Hepatocyte (in vitro differentiated cells): ENCODE measurements at regions not wholly inside any gene's neighbourhood (a gene's known extent, or its start where the extent isn't known, plus 50 kb on each side); places are given as distances from the start of the nearest gene placed in this dataset.
"Not testable (repeated sequence)": the region's sequence is repeated elsewhere in the genome, so short reads cannot be mapped to it uniquely, and the experiment has no call there.

ENCODE experiments used
- DNase-seq: peaks from one replicate; pipeline ENCODE4 v3.0.0-alpha.2; 2016; ENCODE audit warnings: low spot score
- H2AFZ ChIP-seq: fragments of 200-600 bp; sonication (generic); 2 replicates; pipeline ENCODE4 v1.6.0; 2016; ENCODE audit warnings: antibody characterized with exemption, mild to moderate bottlenecking
- H3K27ac ChIP-seq: fragments of 200-600 bp; sonication (generic); 2 replicates; pipeline ENCODE4 v1.5.1; 2016; ENCODE audit warnings: mild to moderate bottlenecking
- H3K27me3 ChIP-seq: fragments of 200-600 bp; sonication (generic); 2 replicates; pipeline ENCODE4 v1.6.1; 2016
- H3K36me3 ChIP-seq: fragments of 200-600 bp; sonication (generic); replicated peaks from 2 replicates; pipeline ENCODE4 v1.5.1; 2016; ENCODE audit warnings: low read depth; ENCODE audit not compliant: insufficient read depth
- H3K4me1 ChIP-seq: fragments of 200-600 bp; sonication (generic); 2 replicates; pipeline ENCODE4 v1.5.1; 2016; ENCODE audit warnings: mild to moderate bottlenecking, moderate library complexity; ENCODE audit not compliant: insufficient read depth
- H3K4me2 ChIP-seq: fragments of 200-600 bp; sonication (generic); 2 replicates; pipeline ENCODE4 v1.6.0; 2016
- H3K4me3 ChIP-seq: fragments of 200-600 bp; sonication (generic); 2 replicates; pipeline ENCODE4 v1.5.1; 2016; ENCODE audit warnings: mild to moderate bottlenecking
- H3K79me2 ChIP-seq: fragments of 200-600 bp; sonication (generic); 2 replicates; pipeline ENCODE4 v1.6.0; 2017; ENCODE audit warnings: mild to moderate bottlenecking
- H3K9me2 ChIP-seq: fragments of 200-600 bp; sonication (generic); replicated peaks from 2 replicates; pipeline ENCODE4 v1.6.0; 2017; ENCODE audit warnings: mild to moderate bottlenecking; ENCODE audit not compliant: insufficient read depth
- H3K9me3 ChIP-seq: fragments of 200-600 bp; sonication (generic); 2 replicates; pipeline ENCODE4 v1.5.1; 2016; ENCODE audit warnings: low read depth, mild to moderate bottlenecking
- H4K20me1 ChIP-seq: fragments of 200-600 bp; sonication (generic); 2 replicates; pipeline ENCODE4 v1.6.0; 2016; ENCODE audit warnings: mild to moderate bottlenecking; ENCODE audit not compliant: insufficient read depth, poor library complexity, severe bottlenecking
- EZH2 ChIP-seq: fragments of 200-600 bp; sonication (generic); IDR thresholded peaks from 2 replicates; pipeline ENCODE4 v1.6.1; 2016; ENCODE audit warnings: antibody characterized with exemption, mild to moderate bottlenecking, borderline replicate concordance
- EZH2phosphoT487 ChIP-seq: fragments of 200-600 bp; sonication (generic); IDR thresholded peaks from one replicate; pipeline ENCODE4 v1.6.1; 2018; ENCODE audit warnings: antibody characterized with exemption, mild to moderate bottlenecking, low read depth, moderate library complexity; ENCODE audit not compliant: unreplicated experiment, severe bottlenecking
- WGBS: methylation state at CpG from one replicate; pipeline ENCODE4 v1.1.6; 2016; ENCODE audit warnings: low lambda C conversion rate; ENCODE audit errors: missing lambda C conversion rate; 5-methylcytosine and 5-hydroxymethylcytosine counted together
- TF ChIP-seq, protein P1 (sequence below): fragments of 200-600 bp; sonication (generic); IDR thresholded peaks from 2 replicates; pipeline ENCODE4 v1.5.1; 2016; ENCODE audit warnings: antibody characterized with exemption, mild to moderate bottlenecking; ENCODE audit not compliant: poor library complexity

DNA sequence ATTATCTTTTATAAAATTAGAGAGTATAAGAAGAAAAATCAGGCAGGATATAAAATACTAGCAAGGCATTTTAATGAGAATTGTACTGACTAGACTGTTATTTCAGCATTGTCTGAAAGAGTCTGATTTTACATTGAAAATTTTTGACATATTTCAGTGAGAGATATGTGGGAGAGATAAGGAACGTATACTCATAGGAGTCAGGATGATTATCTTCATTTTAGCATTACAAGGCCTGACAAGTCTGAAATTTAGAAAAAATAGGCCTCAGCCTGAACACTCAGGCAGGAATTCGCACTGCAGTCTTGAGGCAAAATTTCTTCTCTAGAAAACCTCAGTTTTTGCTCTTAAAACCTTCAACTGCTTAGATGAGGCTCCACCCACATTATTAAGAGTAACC is 386.0 kb downstream of the HGF start:
- TF ChIP-seq, protein P1, sequence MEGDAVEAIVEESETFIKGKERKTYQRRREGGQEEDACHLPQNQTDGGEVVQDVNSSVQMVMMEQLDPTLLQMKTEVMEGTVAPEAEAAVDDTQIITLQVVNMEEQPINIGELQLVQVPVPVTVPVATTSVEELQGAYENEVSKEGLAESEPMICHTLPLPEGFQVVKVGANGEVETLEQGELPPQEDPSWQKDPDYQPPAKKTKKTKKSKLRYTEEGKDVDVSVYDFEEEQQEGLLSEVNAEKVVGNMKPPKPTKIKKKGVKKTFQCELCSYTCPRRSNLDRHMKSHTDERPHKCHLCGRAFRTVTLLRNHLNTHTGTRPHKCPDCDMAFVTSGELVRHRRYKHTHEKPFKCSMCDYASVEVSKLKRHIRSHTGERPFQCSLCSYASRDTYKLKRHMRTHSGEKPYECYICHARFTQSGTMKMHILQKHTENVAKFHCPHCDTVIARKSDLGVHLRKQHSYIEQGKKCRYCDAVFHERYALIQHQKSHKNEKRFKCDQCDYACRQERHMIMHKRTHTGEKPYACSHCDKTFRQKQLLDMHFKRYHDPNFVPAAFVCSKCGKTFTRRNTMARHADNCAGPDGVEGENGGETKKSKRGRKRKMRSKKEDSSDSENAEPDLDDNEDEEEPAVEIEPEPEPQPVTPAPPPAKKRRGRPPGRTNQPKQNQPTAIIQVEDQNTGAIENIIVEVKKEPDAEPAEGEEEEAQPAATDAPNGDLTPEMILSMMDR = no peak
- no peak for TF ChIP-seq EZH2phosphoT487
- WGBS = 83% methylated on average over 2 of the region's 2 CpGs
- H3K27me3 ChIP-seq = no peaks in the 10 kb centered on the region
- H3K79me2 ChIP-seq = no peaks in the 10 kb centered on the region
- DNase-seq = no peak
- H3K4me2 ChIP-seq = no peak overlapping the region
- no peak overlapping the region for H2AFZ ChIP-seq
- H3K4me1 ChIP-seq = no peaks in the 10 kb centered on the region
- no peaks in the 10 kb centered on the region for H4K20me1 ChIP-seq
- no peaks in the 10 kb centered on the region for H3K9me2 ChIP-seq
- H3K4me3 ChIP-seq = no peak overlapping the region
- H3K27ac ChIP-seq = no peak overlapping the region
- no peaks in the 10 kb centered on the region for H3K36me3 ChIP-seq
- no peaks in the 10 kb centered on the region for H3K9me3 ChIP-seq

DNA sequence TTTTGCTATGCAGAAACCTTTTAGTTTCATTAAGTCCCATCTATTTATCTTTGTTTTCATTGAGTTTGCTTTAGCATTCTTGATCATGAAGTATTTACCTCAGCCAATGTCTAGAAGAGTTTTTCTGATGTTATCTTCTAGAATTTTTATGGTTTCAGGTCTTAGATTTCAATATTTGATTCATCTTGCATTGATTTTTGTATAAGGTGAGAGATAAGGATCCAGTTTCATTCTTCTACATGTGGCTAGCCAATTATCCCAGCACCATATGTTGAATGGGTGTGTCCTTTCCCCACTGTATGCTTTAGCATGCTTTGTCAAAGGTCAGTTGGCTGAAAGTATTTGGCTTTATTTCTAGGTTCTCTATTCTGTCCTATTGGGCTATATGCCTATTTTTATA is 395.2 kb downstream of the HGF start:
- H3K27me3 ChIP-seq, H4K20me1 ChIP-seq, DNase-seq, H2AFZ ChIP-seq, H3K4me2 ChIP-seq, H3K4me3 ChIP-seq, H3K9me3 ChIP-seq, H3K9me2 ChIP-seq, H3K79me2 ChIP-seq, H3K27ac ChIP-seq, H3K4me1 ChIP-seq, H3K36me3 ChIP-seq: not testable (repeated sequence)

DNA sequence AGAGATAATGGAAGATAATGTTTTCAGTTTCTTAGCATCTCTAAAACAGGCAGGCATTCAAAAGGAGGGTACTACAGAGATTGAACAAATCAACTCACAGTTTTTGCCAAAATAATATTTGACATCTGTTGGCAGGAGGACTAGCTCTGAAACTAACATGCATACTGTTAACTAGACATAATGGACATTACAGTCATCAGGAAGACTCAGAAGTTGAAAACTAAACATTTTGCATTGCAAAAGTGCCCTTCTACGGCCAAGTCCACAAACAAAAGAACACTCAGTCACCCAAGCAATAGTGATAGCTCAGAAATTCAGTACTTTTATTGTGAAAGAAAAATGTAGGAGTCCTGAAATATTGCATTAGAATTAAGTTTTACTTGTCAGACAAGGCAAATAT is 399.0 kb downstream of the HGF start:
- no peaks in the 10 kb centered on the region for H3K79me2 ChIP-seq
- no peak overlapping the region for H3K27ac ChIP-seq
- no peak overlapping the region for H3K4me2 ChIP-seq
- no peaks in the 10 kb centered on the region for H3K4me1 ChIP-seq
- no peak overlapping the region for H2AFZ ChIP-seq
- H3K36me3 ChIP-seq = no peaks in the 10 kb centered on the region
- no peak for DNase-seq
- no peaks in the 10 kb centered on the region for H3K9me2 ChIP-seq
- TF ChIP-seq, protein P1 = no peak
- TF ChIP-seq EZH2 = no peak
- no peak for TF ChIP-seq EZH2phosphoT487
- WGBS = 58% methylated on average over 1 of the region's 1 CpG
- no peaks in the 10 kb centered on the region for H3K9me3 ChIP-seq
- no peak overlapping the region for H3K4me3 ChIP-seq
- no peaks in the 10 kb centered on the region for H4K20me1 ChIP-seq
- no peaks in the 10 kb centered on the region for H3K27me3 ChIP-seq

DNA sequence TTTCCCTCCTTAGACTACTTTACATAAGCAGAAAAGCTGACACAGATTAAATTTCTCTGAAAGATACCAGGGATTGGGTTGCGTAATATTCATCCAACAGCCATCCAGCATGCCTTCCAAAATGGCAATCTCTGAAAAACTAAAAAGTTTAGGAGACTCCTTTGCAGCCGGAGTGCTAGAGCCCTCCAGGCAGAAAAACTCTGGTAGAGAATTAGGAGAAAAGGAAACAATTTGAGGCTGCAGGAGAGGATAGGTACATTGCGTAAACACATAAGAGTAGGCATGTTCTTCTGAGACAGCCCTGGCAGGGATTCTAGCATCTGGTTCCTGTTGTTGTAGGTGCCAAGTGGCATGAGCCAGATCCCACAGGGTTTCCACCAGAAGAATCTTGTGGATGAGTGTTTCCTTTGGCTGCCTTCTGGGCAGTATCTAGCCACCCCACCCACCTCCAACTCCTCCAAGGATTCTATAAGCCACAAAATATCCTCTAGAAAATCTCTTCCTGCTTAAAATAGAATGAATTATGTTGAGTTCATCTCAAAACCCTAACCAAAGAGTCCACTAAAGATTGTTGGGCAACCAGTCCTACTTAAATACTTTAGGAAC is 402.4 kb downstream of the HGF start:
- DNase-seq = peak; percentile 11
- H3K4me2 ChIP-seq = no peak overlapping the region
- TF ChIP-seq EZH2phosphoT487 = no peak

DNA sequence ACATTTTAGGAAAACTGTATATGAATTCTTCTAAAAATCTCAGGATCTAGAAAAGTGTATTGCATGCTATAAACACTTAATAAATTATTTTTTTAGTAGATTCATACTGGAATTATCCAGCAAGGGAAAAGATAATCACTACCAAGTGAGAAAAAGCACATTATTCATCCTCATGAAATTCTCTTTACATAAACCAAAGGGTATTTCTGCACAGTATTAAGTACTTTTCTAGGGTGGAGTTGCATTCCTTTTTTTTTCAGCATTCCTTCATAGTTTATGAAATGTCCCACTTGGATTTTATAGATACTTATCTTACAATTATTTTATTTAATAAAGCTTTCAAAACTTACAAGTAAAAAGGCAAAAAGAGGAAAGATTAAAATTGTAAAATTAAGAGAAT is 403.3 kb downstream of the HGF start:
- H3K4me3 ChIP-seq = no peak overlapping the region
- H3K36me3 ChIP-seq = no peaks in the 10 kb centered on the region
- TF ChIP-seq, protein P1 = no peak
- no peak for TF ChIP-seq EZH2
- TF ChIP-seq EZH2phosphoT487 = no peak
- H3K9me3 ChIP-seq = no peaks in the 10 kb centered on the region
- H3K9me2 ChIP-seq = no peaks in the 10 kb centered on the region
- H2AFZ ChIP-seq = no peak overlapping the region
- no peaks in the 10 kb centered on the region for H4K20me1 ChIP-seq
- DNase-seq = no peak
- no peaks in the 10 kb centered on the region for H3K27me3 ChIP-seq
- H3K4me2 ChIP-seq = no peak overlapping the region
- no peaks in the 10 kb centered on the region for H3K79me2 ChIP-seq
- H3K4me1 ChIP-seq = peaks cover 6% of the 10 kb centered on the region
- no peak overlapping the region for H3K27ac ChIP-seq

More for the DNA sequence above, 402.4 kb downstream of the HGF start:
- H3K4me1 ChIP-seq = no peaks in the 10 kb centered on the region
- no peaks in the 10 kb centered on the region for H3K36me3 ChIP-seq
- no peaks in the 10 kb centered on the region for H4K20me1 ChIP-seq
- no peak overlapping the region for H3K4me3 ChIP-seq
- H3K9me3 ChIP-seq = no peaks in the 10 kb centered on the region
- H3K27me3 ChIP-seq = no peaks in the 10 kb centered on the region
- no peaks in the 10 kb centered on the region for H3K9me2 ChIP-seq
- H3K27ac ChIP-seq = no peak overlapping the region
- WGBS = 81% methylated on average over 3 of the region's 3 CpGs
- H3K79me2 ChIP-seq = no peaks in the 10 kb centered on the region
- H2AFZ ChIP-seq = no peak overlapping the region
